H9 (cell line): ENCODE measurements at regions not wholly inside any gene's neighbourhood (a gene's known extent, or its start where the extent isn't known, plus 50 kb on each side); places are given as distances from the start of the nearest gene placed in this dataset.

ENCODE experiments used
- DNase-seq: peaks from one replicate; pipeline ENCODE4 v3.0.0-alpha.2; 2017
- H2AFZ ChIP-seq: one replicate; pipeline ENCODE4 v1.6.1; 2013; ENCODE audit warnings: mild to moderate bottlenecking, low read length, control low read depth, moderate library complexity
- H2AK5ac ChIP-seq: 2 replicates; pipeline ENCODE4 v1.6.1; 2013; ENCODE audit warnings: low read length, control low read depth, mixed read lengths; ENCODE audit not compliant: insufficient read length
- H2BK120ac ChIP-seq: one replicate; pipeline ENCODE4 v1.6.1; 2013; ENCODE audit warnings: low read depth, mild to moderate bottlenecking, low read length, control low read depth, inconsistent platforms; ENCODE audit not compliant: poor library complexity, severe bottlenecking
- H2BK12ac ChIP-seq: 2 replicates; pipeline ENCODE4 v1.6.1; 2013; ENCODE audit warnings: low read length, control low read depth, mixed read lengths, low read depth; ENCODE audit not compliant: insufficient read length
- H2BK15ac ChIP-seq: 2 replicates; pipeline ENCODE4 v1.6.1; 2013; ENCODE audit warnings: low read depth, low read length, control low read depth
- H2BK20ac ChIP-seq: one replicate; pipeline ENCODE4 v1.6.1; 2013; ENCODE audit warnings: low read depth, mild to moderate bottlenecking, low read length, control low read depth, inconsistent platforms; ENCODE audit not compliant: poor library complexity, severe bottlenecking
- H2BK5ac ChIP-seq: 2 replicates; pipeline ENCODE4 v1.6.1; 2013; ENCODE audit warnings: low read length, control low read depth, mixed read lengths; ENCODE audit not compliant: insufficient read length
- H3K14ac ChIP-seq: 2 replicates; pipeline ENCODE4 v1.6.1; 2013; ENCODE audit warnings: low read length, control low read depth; ENCODE audit not compliant: insufficient read depth
- H3K18ac ChIP-seq: 2 replicates; pipeline ENCODE4 v1.6.1; 2013; ENCODE audit warnings: low read depth, mild to moderate bottlenecking, mixed read lengths, low read length, control low read depth; ENCODE audit not compliant: insufficient read length
- H3K23ac ChIP-seq: 2 replicates; pipeline ENCODE4 v1.6.1; 2013; ENCODE audit warnings: low read length, control low read depth, mixed read lengths, low read depth; ENCODE audit not compliant: insufficient read length
- H3K23me2 ChIP-seq: 2 replicates; pipeline ENCODE4 v1.6.1; 2013; ENCODE audit warnings: low read depth, mild to moderate bottlenecking, mixed read lengths, low read length, control low read depth; ENCODE audit not compliant: insufficient read length, poor library complexity, severe bottlenecking
- H3K27ac ChIP-seq: 2 replicates; pipeline ENCODE4 v1.5.1; 2013; ENCODE audit warnings: low read length, control low read depth, mixed read lengths, low read depth; ENCODE audit not compliant: insufficient read length
- H3K27me3 ChIP-seq: 2 replicates; pipeline ENCODE4 v1.6.1; 2013; ENCODE audit warnings: low read length, control low read depth, inconsistent platforms; ENCODE audit not compliant: insufficient read depth
- H3K4ac ChIP-seq: 2 replicates; pipeline ENCODE4 v1.6.1; 2013; ENCODE audit warnings: low read depth, mild to moderate bottlenecking, control low read depth, inconsistent platforms, low read length, moderate library complexity
- H3K4me1 ChIP-seq: 2 replicates; pipeline ENCODE4 v1.6.1; 2013; ENCODE audit warnings: low read length, control low read depth, inconsistent platforms; ENCODE audit not compliant: insufficient read depth
- H3K4me2 ChIP-seq: 2 replicates; pipeline ENCODE4 v1.6.1; 2013; ENCODE audit warnings: low read length, control low read depth, mixed read lengths; ENCODE audit not compliant: insufficient read length, insufficient read depth
- H3K56ac ChIP-seq: 2 replicates; pipeline ENCODE4 v1.6.1; 2013; ENCODE audit warnings: low read depth, mild to moderate bottlenecking, mixed read lengths, low read length, control low read depth; ENCODE audit not compliant: insufficient read length
- H3K79me1 ChIP-seq: 2 replicates; pipeline ENCODE4 v1.6.1; 2013; ENCODE audit warnings: low read depth, mild to moderate bottlenecking, moderate library complexity, low read length, control low read depth, inconsistent platforms; ENCODE audit not compliant: insufficient read depth, poor library complexity, severe bottlenecking
- H3K79me2 ChIP-seq: 2 replicates; pipeline ENCODE4 v1.6.1; 2013; ENCODE audit warnings: low read length, control low read depth, inconsistent platforms; ENCODE audit not compliant: insufficient read depth
- H3K9ac ChIP-seq: 2 replicates; pipeline ENCODE4 v1.6.1; 2013; ENCODE audit warnings: low read length, control low read depth, mixed read lengths; ENCODE audit not compliant: insufficient read length; ENCODE audit errors: extremely low read depth
- H3K9me3 ChIP-seq: one replicate; pipeline ENCODE4 v1.6.1; 2013; ENCODE audit warnings: low read depth, low read length, inconsistent platforms; ENCODE audit not compliant: control insufficient read depth
- H3T11ph ChIP-seq: one replicate; pipeline ENCODE4 v1.6.1; 2013; ENCODE audit warnings: mild to moderate bottlenecking, low read length, control low read depth, inconsistent platforms
- H4K20me1 ChIP-seq: one replicate; pipeline ENCODE4 v1.6.1; 2013; ENCODE audit not compliant: control insufficient read depth, insufficient read length, insufficient read depth
- H4K5ac ChIP-seq: 2 replicates; pipeline ENCODE4 v1.6.1; 2013; ENCODE audit warnings: low read depth, mild to moderate bottlenecking, mixed read lengths, low read length, control low read depth; ENCODE audit not compliant: insufficient read length
- H4K8ac ChIP-seq: replicated peaks from 2 replicates; pipeline ENCODE4 v1.6.1; 2013; ENCODE audit warnings: low read length, control low read depth, mixed read lengths, low read depth; ENCODE audit not compliant: insufficient read length
- H4K91ac ChIP-seq: 2 replicates; pipeline ENCODE4 v1.6.1; 2013; ENCODE audit warnings: low read depth, mild to moderate bottlenecking, moderate library complexity, mixed read lengths, low read length, control low read depth; ENCODE audit not compliant: insufficient read length
- H3K27ac Mint-ChIP-seq, 3 experiments: 2 replicates in 2 of 3; 3 replicates in 1 of 3; pipeline ENCODE4 v1.8.0; 2020 to 2021; ENCODE audit warnings: mixed read lengths in 3 of 3, mild to moderate bottlenecking in 1 of 3, moderate library complexity in 1 of 3
- H3K27me3 Mint-ChIP-seq: 2 replicates; pipeline ENCODE4 v1.8.0; 2021; ENCODE audit warnings: low read depth, mild to moderate bottlenecking, moderate library complexity, mixed read lengths
- H3K36me3 Mint-ChIP-seq, 3 experiments: 2 replicates in 2 of 3; 3 replicates in 1 of 3; pipeline ENCODE4 v1.8.0; 2020 to 2021; ENCODE audit warnings: low read depth in 3 of 3, mixed read lengths in 3 of 3; ENCODE audit not compliant: insufficient read depth in 1 of 3
- H3K4me1 Mint-ChIP-seq, 2 experiments: 2 replicates each; pipeline ENCODE4 v1.8.0; 2020; ENCODE audit warnings: mixed read lengths in 2 of 2
- H3K4me3 Mint-ChIP-seq, 2 experiments: 2 replicates in 1 of 2; 3 replicates in 1 of 2; pipeline ENCODE4 v1.8.0; 2020 to 2021; ENCODE audit warnings: mild to moderate bottlenecking in 2 of 2, mixed read lengths in 2 of 2, moderate library complexity in 1 of 2
- H3K9me3 Mint-ChIP-seq, 2 experiments: 2 replicates in 1 of 2; 3 replicates in 1 of 2; pipeline ENCODE4 v1.8.0; 2020; ENCODE audit warnings: mild to moderate bottlenecking in 2 of 2, mixed read lengths in 2 of 2, moderate library complexity in 1 of 2
- TF ChIP-seq, protein P1 (sequence below): fragments of 200-600 bp; sonication (generic); conservative IDR thresholded peaks from 3 replicates; pipeline ENCODE4 v1.8.0; 2021; ENCODE audit warnings: antibody characterized with exemption, mild to moderate bottlenecking

DNA sequence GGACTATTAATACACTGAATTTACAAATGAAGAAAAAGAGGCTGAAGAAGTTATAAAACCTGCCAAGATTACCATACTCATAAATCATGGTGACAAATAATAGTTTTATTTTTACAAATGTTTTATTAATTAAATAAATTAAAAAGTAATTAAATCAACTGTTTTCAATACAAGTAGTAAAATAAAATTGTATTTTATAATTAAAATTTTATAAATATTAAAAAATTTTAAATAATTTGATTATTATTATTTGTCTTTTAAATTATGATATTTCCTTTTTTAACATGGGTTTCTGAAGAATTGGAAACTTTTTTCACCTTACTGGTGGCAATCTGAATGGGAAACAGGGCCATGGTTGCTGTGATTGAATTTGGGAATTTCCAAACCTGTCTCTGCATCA is 177.3 kb upstream of the TSHZ2 start:
- Histone ChIP-seq H2BK12ac (no peak overlapping the region), H3K23me2 (no peaks in the 10 kb centered on the region), H2AFZ (no peak overlapping the region), H3K4ac (no peak overlapping the region), H3K27ac (no peak overlapping the region), H4K91ac (no peak overlapping the region), H3K79me1 (no peaks in the 10 kb centered on the region), H3T11ph (no peak overlapping the region), H4K20me1 (no peaks in the 10 kb centered on the region), H4K8ac (no peak overlapping the region), H3K79me2 (no peaks in the 10 kb centered on the region), H3K23ac (no peak overlapping the region), H3K14ac (no peak overlapping the region), H4K5ac (no peak overlapping the region), H3K4me1 (no peaks in the 10 kb centered on the region), H3K9ac (no peak overlapping the region), H2AK5ac (no peak overlapping the region), H2BK15ac (no peak overlapping the region), H2BK20ac (no peak overlapping the region), H3K18ac (no peak overlapping the region), H2BK120ac (no peak overlapping the region), H2BK5ac (no peak overlapping the region), H3K4me2 (no peak overlapping the region), H3K56ac (no peak overlapping the region), H3K27me3 (no peaks in the 10 kb centered on the region), H3K9me3 (no peaks in the 10 kb centered on the region)
- Mint-ChIP-seq H3K4me3 (no peak overlapping the region), H3K27ac (no peak overlapping the region), H3K36me3 (no peaks in the 10 kb centered on the region), H3K9me3 (no peaks in the 10 kb centered on the region), H3K27me3 (peaks cover 4% of the 10 kb centered on the region), H3K4me1 (no peaks in the 10 kb centered on the region)
- TF ChIP-seq, protein P1, sequence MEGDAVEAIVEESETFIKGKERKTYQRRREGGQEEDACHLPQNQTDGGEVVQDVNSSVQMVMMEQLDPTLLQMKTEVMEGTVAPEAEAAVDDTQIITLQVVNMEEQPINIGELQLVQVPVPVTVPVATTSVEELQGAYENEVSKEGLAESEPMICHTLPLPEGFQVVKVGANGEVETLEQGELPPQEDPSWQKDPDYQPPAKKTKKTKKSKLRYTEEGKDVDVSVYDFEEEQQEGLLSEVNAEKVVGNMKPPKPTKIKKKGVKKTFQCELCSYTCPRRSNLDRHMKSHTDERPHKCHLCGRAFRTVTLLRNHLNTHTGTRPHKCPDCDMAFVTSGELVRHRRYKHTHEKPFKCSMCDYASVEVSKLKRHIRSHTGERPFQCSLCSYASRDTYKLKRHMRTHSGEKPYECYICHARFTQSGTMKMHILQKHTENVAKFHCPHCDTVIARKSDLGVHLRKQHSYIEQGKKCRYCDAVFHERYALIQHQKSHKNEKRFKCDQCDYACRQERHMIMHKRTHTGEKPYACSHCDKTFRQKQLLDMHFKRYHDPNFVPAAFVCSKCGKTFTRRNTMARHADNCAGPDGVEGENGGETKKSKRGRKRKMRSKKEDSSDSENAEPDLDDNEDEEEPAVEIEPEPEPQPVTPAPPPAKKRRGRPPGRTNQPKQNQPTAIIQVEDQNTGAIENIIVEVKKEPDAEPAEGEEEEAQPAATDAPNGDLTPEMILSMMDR, result no peak
- no peak for DNase-seq
